HUDEP-2 (cell line): ENCODE measurements at regions not wholly inside any gene's neighbourhood (a gene's known extent, or its start where the extent isn't known, plus 50 kb on each side); places are given as distances from the start of the nearest gene placed in this dataset.

Experiments
- DNase-seq, 76 experiments: peaks; one replicate each; lab custom pipeline; 2025; ENCODE audit not compliant: unreplicated experiment in 76 of 76; lab: John Stamatoyannopoulos, UW

DNA sequence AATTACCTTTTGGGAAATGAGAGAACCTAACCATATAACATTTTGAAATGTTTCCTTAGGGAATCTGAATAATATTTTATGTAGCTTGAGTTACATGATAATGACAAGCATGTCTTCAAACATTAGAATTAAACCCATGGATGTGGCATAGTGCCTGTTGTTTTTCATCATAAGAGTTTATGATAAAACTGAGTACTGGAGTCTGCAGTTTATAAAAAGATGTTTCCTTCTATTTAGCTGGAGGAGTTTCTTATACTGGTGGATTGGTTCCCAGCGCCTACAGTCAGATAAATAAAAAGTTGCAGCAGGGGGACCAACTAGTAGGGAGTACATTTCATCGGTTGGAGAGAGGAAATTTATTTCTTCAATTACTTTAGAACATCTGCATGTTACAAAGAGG lies 70.1 kb upstream of the PCDH18 start:
- DNase-seq = no peak

DNA sequence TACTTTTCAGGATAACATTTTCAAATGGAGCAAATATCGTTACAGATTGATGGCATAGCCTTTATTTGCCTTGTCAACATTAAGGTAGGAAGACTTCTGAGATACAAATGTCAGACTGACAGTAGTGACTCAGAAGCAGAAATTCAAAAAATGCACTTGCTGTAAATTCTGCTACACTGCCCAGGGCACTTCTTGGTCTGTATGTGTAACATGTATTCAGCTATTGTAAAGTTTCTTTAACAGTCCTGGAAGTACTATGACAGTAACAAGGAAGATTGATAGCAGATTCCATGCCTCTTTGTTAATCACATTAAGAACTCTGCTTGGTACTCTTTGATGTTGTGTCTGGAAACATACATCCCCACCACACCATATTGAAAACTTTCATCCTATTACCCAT lies 69.6 kb upstream of the PCDH18 start:
- no peak for DNase-seq

DNA sequence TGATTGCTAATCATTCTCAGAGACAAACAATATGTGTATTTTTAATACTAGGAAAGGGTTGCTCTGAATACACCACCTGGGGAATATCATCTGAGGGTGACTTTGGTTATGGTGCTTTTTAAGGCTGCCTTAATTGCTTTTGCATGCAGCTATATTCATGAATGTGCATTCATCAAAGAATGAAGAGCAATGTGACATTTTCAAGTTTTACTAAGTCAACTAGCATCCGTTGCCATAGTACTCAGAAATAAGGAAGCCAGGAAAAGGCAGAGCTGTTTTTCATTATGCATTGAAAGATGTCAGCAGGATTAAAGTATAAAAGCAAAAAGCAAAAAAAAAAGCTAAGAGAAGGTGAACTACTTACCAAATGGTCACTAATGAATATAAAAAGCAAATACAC lies 67.4 kb upstream of the PCDH18 start:
- DNase-seq = no peak

DNA sequence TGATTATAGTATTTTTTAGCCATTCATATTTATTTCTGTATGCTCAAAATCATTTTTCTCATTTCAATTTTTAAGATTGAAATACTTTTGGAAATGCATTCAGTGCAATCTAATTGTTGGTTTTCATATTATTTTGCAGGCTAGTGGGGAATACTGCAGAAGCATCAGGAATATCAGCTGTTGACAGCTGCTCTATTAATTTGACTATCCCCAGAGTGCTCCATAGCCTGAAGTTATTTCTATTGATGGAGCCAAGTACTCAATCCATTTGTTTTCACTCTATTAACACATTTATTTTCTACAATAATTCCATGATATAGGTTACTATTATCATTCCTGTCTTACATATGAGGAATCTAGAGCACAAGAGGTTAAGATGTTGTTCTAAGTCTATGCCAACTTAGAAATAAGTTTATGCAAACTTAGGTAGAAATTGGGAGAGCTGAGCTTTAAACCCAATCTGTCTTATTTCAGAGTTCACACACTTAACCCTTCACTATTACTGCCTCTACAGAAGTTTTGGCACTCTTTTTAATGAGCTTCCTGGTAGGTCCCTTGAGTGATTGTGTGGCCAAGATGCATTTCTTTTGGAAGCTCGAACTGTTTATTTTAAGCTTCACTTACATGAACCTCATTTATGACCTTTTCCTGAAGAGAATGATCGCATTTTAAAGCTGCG lies 65.6 kb upstream of the PCDH18 start:
- no peak for DNase-seq

DNA sequence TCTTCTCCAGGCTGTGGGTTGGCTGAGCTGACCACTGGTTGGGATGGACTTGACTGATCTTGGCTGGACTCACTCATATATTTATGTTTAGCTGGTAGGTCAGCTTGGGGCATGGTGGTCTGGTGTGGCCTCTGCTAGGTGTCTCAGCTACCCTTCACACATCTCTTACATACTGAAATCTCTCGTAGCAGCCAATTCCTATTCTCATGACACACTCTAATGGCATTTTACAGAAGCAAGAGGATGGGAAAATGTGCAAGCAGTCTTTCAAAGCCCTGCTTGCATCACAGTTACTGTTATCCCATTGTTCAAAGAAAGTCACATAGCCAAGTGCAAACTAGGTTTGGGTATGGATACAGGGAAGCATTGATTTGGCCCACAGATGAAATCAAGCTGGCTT lies 55.5 kb upstream of the PCDH18 start:
- no peak for DNase-seq

DNA sequence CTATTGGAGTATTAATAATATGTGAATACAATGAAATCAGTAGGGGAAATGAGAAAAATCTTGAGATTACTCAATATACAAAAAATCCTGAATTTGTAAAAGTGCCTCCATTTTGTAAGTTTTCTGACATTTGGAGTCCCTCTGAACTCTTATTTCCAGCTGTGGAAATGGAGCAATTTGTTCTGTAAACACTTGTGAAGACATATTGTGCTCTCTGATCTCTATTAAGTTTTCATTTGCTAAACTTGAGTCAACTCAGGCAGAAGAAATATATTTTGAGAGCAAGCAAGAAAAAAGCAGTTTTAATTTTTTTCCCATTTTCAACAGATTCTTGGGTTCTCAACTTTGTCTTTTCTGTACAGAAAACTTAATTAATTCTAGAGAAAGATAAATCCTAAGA lies 51.4 kb upstream of the PCDH18 start:
- DNase-seq = no peak
